ENCODE measurements at regions not wholly inside any gene's neighbourhood (a gene's known extent, or its start where the extent isn't known, plus 50 kb on each side); places are given as distances from the start of the nearest gene placed in this dataset.

GRCh38 chr5:124923131-124923530 lies 176.7 kb upstream of the ZNF608 start:
- TF ChIP-seq POLR2A (IDR thresholded peaks at IDR 0.05): no peak
- TF ChIP-seq CTCF (IDR thresholded peaks at IDR 0.05): no peak
- no peak for TF ChIP-seq POLR2AphosphoS5 (IDR thresholded peaks at IDR 0.05)

All from suprapubic skin (tissue), 4 donors.